H1 (cell line): ENCODE measurements at regions not wholly inside any gene's neighbourhood (a gene's known extent, or its start where the extent isn't known, plus 50 kb on each side); places are given as distances from the start of the nearest gene placed in this dataset.

Source experiments
- CTCF ChIA-PET: fragments of 300-600 bp; sonication (Branson Sonifier 250); formaldehyde crosslinking; loops from one replicate; lab custom pipeline; 2021; ENCODE audit not compliant: partially characterized antibody; lab: Charles Lee
- POLR2A ChIA-PET: fragments of 300-600 bp; sonication (Branson Sonifier 250); formaldehyde crosslinking; loops from one replicate; lab custom pipeline; 2021; ENCODE audit warnings: inconsistent platforms; ENCODE audit not compliant: partially characterized antibody; lab: Charles Lee
- DNase-seq, 2 experiments: peaks; one replicate each; pipeline versions ENCODE4 v3.0.0 to v3.0.0-alpha.2; 2010 to 2022; ENCODE audit warnings: low spot score in 2 of 2, low read depth in 1 of 2, mixed read lengths in 1 of 2
- FAIRE-seq: peaks from 2 replicates; lab custom pipeline; 2011; peaks lifted over from hg19 to GRCh38; lab: Jason Lieb, UNC
- H2AFZ ChIP-seq: 2 replicates; pipeline ENCODE4 v1.8.1; 2012; ENCODE audit warnings: low read length, inconsistent platforms
- H2AK5ac ChIP-seq: 2 replicates; pipeline ENCODE4 v1.6.1; 2013; ENCODE audit warnings: low read depth, low read length
- H2BK120ac ChIP-seq: replicated peaks from 2 replicates; pipeline ENCODE3; 2013; ENCODE audit warnings: low read depth, low read length, inconsistent platforms
- H2BK12ac ChIP-seq: 2 replicates; pipeline ENCODE4 v1.6.1; 2013; ENCODE audit warnings: low read depth, low read length
- H2BK15ac ChIP-seq: 2 replicates; pipeline ENCODE4 v1.6.1; 2013; ENCODE audit warnings: low read length
- H2BK20ac ChIP-seq: 2 replicates; pipeline ENCODE4 v1.6.1; 2013; ENCODE audit warnings: low read length
- H2BK5ac ChIP-seq: 2 replicates; pipeline ENCODE4 v1.6.1; 2013; ENCODE audit warnings: low read depth, low read length
- H3K14ac ChIP-seq: 2 replicates; pipeline ENCODE4 v1.6.1; 2013; ENCODE audit warnings: inconsistent platforms; ENCODE audit not compliant: insufficient read length
- H3K18ac ChIP-seq: 2 replicates; pipeline ENCODE4 v1.6.1; 2013; ENCODE audit warnings: low read length; ENCODE audit errors: extremely low read depth
- H3K23ac ChIP-seq: 2 replicates; pipeline ENCODE4 v1.6.1; 2013; ENCODE audit warnings: inconsistent platforms; ENCODE audit not compliant: insufficient read length
- H3K23me2 ChIP-seq: 2 replicates; pipeline ENCODE4 v1.6.1; 2013; ENCODE audit warnings: low read depth, low read length
- H3K27ac ChIP-seq: 2 replicates; pipeline ENCODE4 v1.6.1; 2011; ENCODE audit warnings: low read depth, low read length, inconsistent platforms
- H3K27me3 ChIP-seq, 4 experiments: replicated peaks in 1 of 4; 1 replicate in 1 of 4; 2 replicates in 3 of 4; pipeline versions ENCODE4 v1.6.1 to v1.8.1; 2011 to 2013; ENCODE audit warnings: low read length in 3 of 4, mild to moderate bottlenecking in 3 of 4, inconsistent platforms in 2 of 4, mixed read lengths in 2 of 4, moderate library complexity in 1 of 4; ENCODE audit not compliant: control insufficient read depth in 3 of 4, insufficient read depth in 3 of 4; ENCODE audit errors: extremely low read depth in 1 of 4
- H3K36me3 ChIP-seq, 4 experiments: 2 replicates each; pipeline versions ENCODE4 v1.6.1 to v1.8.1; 2011 to 2013; ENCODE audit warnings: mild to moderate bottlenecking in 4 of 4, low read length in 3 of 4, moderate library complexity in 2 of 4, control low read depth in 1 of 4, inconsistent platforms in 1 of 4; ENCODE audit not compliant: insufficient read depth in 4 of 4, control insufficient read depth in 2 of 4
- H3K4ac ChIP-seq: replicated peaks from 2 replicates; pipeline ENCODE3; 2013; ENCODE audit warnings: low read length, low read depth, mixed read lengths, inconsistent platforms; ENCODE audit not compliant: insufficient read length
- H3K4me1 ChIP-seq, 4 experiments: replicated peaks in 1 of 4; 1 replicate in 1 of 4; 2 replicates in 3 of 4; pipeline versions ENCODE4 v1.6.1 to v1.8.1; 2011 to 2013; ENCODE audit warnings: low read length in 3 of 4, inconsistent platforms in 2 of 4, mixed read lengths in 1 of 4; ENCODE audit not compliant: insufficient read depth in 4 of 4, control insufficient read depth in 3 of 4
- H3K4me2 ChIP-seq, 2 experiments: 2 replicates each; pipeline versions ENCODE4 v1.6.1 to v1.8.1; 2011 to 2013; ENCODE audit warnings: low read depth in 2 of 2, low read length in 2 of 2, control low read depth in 1 of 2, inconsistent platforms in 1 of 2, mild to moderate bottlenecking in 1 of 2; ENCODE audit not compliant: insufficient read depth in 1 of 2
- H3K4me3 ChIP-seq, 4 experiments: fragments of 200-600, 300-600 bp in 1 of 4; sonication (generic), shearing (Covaris generic), sonication (Bioruptor Twin) in 1 of 4; 2 replicates each; pipeline versions ENCODE4 v1.5.1 to v1.8.1; 2011 to 2016; ENCODE audit warnings: low read length in 4 of 4, low read depth in 3 of 4, control low read depth in 2 of 4, inconsistent platforms in 2 of 4, mild to moderate bottlenecking in 2 of 4, mixed read lengths in 1 of 4, moderate library complexity in 1 of 4; ENCODE audit not compliant: insufficient read depth in 2 of 4; ENCODE audit errors: extremely low read depth in 1 of 4
- H3K56ac ChIP-seq: replicated peaks from 2 replicates; pipeline ENCODE3; 2013; ENCODE audit warnings: low read depth, mild to moderate bottlenecking, mixed read lengths, low read length, inconsistent platforms; ENCODE audit not compliant: insufficient read length
- H3K79me1 ChIP-seq: 2 replicates; pipeline ENCODE4 v1.6.1; 2013; ENCODE audit warnings: low read depth, low read length, control low read depth
- H3K79me2 ChIP-seq, 2 experiments: 2 replicates each; pipeline versions ENCODE4 v1.6.1 to v1.8.1; 2012 to 2013; ENCODE audit warnings: low read length in 2 of 2, mild to moderate bottlenecking in 2 of 2, inconsistent platforms in 1 of 2; ENCODE audit not compliant: insufficient read depth in 2 of 2, control insufficient read depth in 1 of 2
- H3K9ac ChIP-seq, 4 experiments: replicated peaks in 1 of 4; 1 replicate in 1 of 4; 2 replicates in 3 of 4; pipeline versions ENCODE4 v1.6.1 to v1.8.1; 2011 to 2013; ENCODE audit warnings: low read depth in 3 of 4, low read length in 3 of 4, control low read depth in 2 of 4, mild to moderate bottlenecking in 2 of 4, moderate library complexity in 2 of 4, inconsistent platforms in 1 of 4; ENCODE audit errors: extremely low read depth in 1 of 4
- H3K9me3 ChIP-seq, 2 experiments: 2 replicates each; pipeline versions ENCODE4 v1.6.1 to v1.8.1; 2012 to 2013; ENCODE audit warnings: mild to moderate bottlenecking in 2 of 2, moderate library complexity in 2 of 2, control low read depth in 1 of 2, inconsistent platforms in 1 of 2, low read depth in 1 of 2, low read length in 1 of 2, mixed read lengths in 1 of 2; ENCODE audit not compliant: insufficient read depth in 2 of 2
- H4K20me1 ChIP-seq, 2 experiments: replicated peaks in 1 of 2; 2 replicates each; pipeline versions ENCODE3 to v1.8.1; 2011 to 2013; ENCODE audit warnings: inconsistent platforms in 2 of 2, low read length in 2 of 2, mild to moderate bottlenecking in 1 of 2; ENCODE audit not compliant: insufficient read depth in 2 of 2, control insufficient read depth in 1 of 2
- H4K5ac ChIP-seq: 2 replicates; pipeline ENCODE4 v1.6.1; 2013; ENCODE audit warnings: low read length, low read depth, mixed read lengths, inconsistent platforms; ENCODE audit not compliant: insufficient read length
- H4K8ac ChIP-seq: 2 replicates; pipeline ENCODE4 v1.8.0; 2013; ENCODE audit warnings: mild to moderate bottlenecking, moderate library complexity, low read length, inconsistent platforms; ENCODE audit not compliant: insufficient read depth; ENCODE audit errors: extremely low read depth
- H4K91ac ChIP-seq: replicated peaks from 2 replicates; pipeline ENCODE3; 2013; ENCODE audit warnings: low read length, mixed read lengths, inconsistent platforms; ENCODE audit not compliant: insufficient read length
- BACH1 ChIP-seq: IDR thresholded peaks from 2 replicates; pipeline ENCODE4 v1.6.1; 2012; ENCODE audit warnings: low read length, improper control_type of control experiment
- CHD2 ChIP-seq: IDR thresholded peaks from 2 replicates; pipeline ENCODE4 v1.6.1; 2012; ENCODE audit warnings: low read length, improper control_type of control experiment
- CREB1 ChIP-seq: IDR thresholded peaks from 2 replicates; pipeline ENCODE4 v1.6.1; 2012; ENCODE audit warnings: inconsistent platforms
- HDAC6 ChIP-seq: IDR thresholded peaks from one replicate; pipeline ENCODE4 v1.7.1; 2012; ENCODE audit warnings: low read depth, mild to moderate bottlenecking, inconsistent platforms, low read length, moderate library complexity
- PHF8 ChIP-seq: fragments of 200-600 bp; sonication (generic); conservative IDR thresholded peaks from 2 replicates; pipeline ENCODE4 v1.7.1; 2012; ENCODE audit warnings: low read depth, mild to moderate bottlenecking, inconsistent platforms, low read length, moderate library complexity
- POU5F1 ChIP-seq: IDR thresholded peaks from 2 replicates; pipeline ENCODE4 v1.6.1; 2011; ENCODE audit warnings: low read depth, mild to moderate bottlenecking, low read length, moderate library complexity
- SAP30 ChIP-seq: fragments of 300-600 bp; sonication (generic); IDR thresholded peaks from 2 replicates; pipeline ENCODE4 v1.7.1; 2012; ENCODE audit warnings: low read length, moderate library complexity, mild to moderate bottlenecking, inconsistent platforms; ENCODE audit not compliant: insufficient read depth, insufficient replicate concordance
- SUZ12 ChIP-seq: fragments of 200-600 bp; sonication (generic); IDR thresholded peaks from 2 replicates; pipeline ENCODE4 v1.6.1; 2012; ENCODE audit warnings: mild to moderate bottlenecking, inconsistent platforms, low read length, moderate library complexity, mixed read lengths
- WGBS, 2 experiments: shearing (Covaris generic) in 1 of 2; methylation state at CpG; one replicate each; pipeline versions ENCODE4 v1.1.6 to v1.1.7; 2013 to 2015; ENCODE audit warnings: low lambda C conversion rate in 2 of 2, mixed read lengths in 2 of 2, inconsistent platforms in 1 of 2, low coverage in 1 of 2, missing lambda C conversion rate in 1 of 2; ENCODE audit not compliant: insufficient replicate concordance in 2 of 2, insufficient coverage in 1 of 2, insufficient read length in 1 of 2; ENCODE audit errors: extremely low coverage in 1 of 2, missing lambda C conversion rate in 1 of 2; 5-methylcytosine and 5-hydroxymethylcytosine counted together

- no peaks in the 10 kb centered on the region; a peak in 1 of 7 replicates for H3K27me3 ChIP-seq
- H3K79me2 ChIP-seq, result no peaks in the 10 kb centered on the region
- 0 out of 7 replicates have a peak, but pooled peaks cover 0 to 3% (median 0%) of the 10 kb centered on the region in 4 experiments for H3K4me1 ChIP-seq
- H3K23me2 ChIP-seq, result no peaks in the 10 kb centered on the region
- H2BK5ac ChIP-seq, result no peak overlapping the region
- H3K14ac ChIP-seq, result no peak overlapping the region
- H4K91ac ChIP-seq, result no peak overlapping the region
- H2BK12ac ChIP-seq, result no peak overlapping the region
- H4K5ac ChIP-seq, result no peak overlapping the region
- no peaks in the 10 kb centered on the region for H3K36me3 ChIP-seq
- no peak overlapping the region for H3K56ac ChIP-seq
- no peak for DNase-seq
- no peak overlapping the region for H3K27ac ChIP-seq
- no peak overlapping the region for H4K8ac ChIP-seq
- no peak overlapping the region for H2AFZ ChIP-seq
- H3K4me2 ChIP-seq, result no peak overlapping the region
- no peaks in the 10 kb centered on the region for H3K79me1 ChIP-seq
- TF ChIP-seq PHF8, result no peak
- no peak for TF ChIP-seq CHD2
- TF ChIP-seq SUZ12, result no peak
- no peak for TF ChIP-seq POU5F1
- TF ChIP-seq SAP30, result no peak
- TF ChIP-seq HDAC6, result no peak
- no peak for TF ChIP-seq BACH1
- no peak for TF ChIP-seq CREB1
- CTCF ChIA-PET, result no interaction called here
- no peak overlapping the region for H2BK15ac ChIP-seq
- no peak overlapping the region for H2BK120ac ChIP-seq
- 76% methylated on average over 2 of the region's 2 CpGs; no CpG with 5 or more reads in 1 of the 2 experiments for WGBS, 2 experiments
- H3K4me3 ChIP-seq, result no peak overlapping the region
- H2AK5ac ChIP-seq, result no peak overlapping the region
- no peak overlapping the region for H3K23ac ChIP-seq
- H4K20me1 ChIP-seq, result no peaks in the 10 kb centered on the region
- H3K9ac ChIP-seq, result no peak overlapping the region
- no peak overlapping the region for H2BK20ac ChIP-seq
- POLR2A ChIA-PET, result no interaction called here
- H3K9me3 ChIP-seq, result no peaks in the 10 kb centered on the region
- FAIRE-seq, result no peak
- no peak overlapping the region for H3K4ac ChIP-seq
- no peak overlapping the region for H3K18ac ChIP-seq
These were observed 50.3 kb upstream of the PIP4K2A start for GRCh38 chr10:22764639-22765038.
